ENCODE measurements at regions not wholly inside any gene's neighbourhood (a gene's known extent, or its start where the extent isn't known, plus 50 kb on each side); places are given as distances from the start of the nearest gene placed in this dataset.

DNA sequence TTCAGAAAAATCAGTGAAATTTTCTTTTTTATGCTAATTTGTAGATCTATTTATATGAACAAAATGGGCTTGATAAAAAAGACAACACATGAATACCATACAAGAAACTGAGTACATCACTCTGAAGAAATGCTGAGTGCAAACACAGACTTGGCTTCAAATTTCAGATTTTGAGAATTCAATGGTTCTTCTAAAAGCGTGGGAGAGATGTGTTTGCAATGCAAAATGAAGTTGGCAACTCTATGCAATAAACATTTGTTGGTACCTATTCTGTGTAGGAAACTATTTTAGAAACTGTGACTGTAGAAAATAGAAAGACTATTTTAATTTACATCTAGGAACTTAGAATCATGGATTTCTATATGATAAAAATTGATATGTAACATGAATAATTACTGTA lies 1834.1 kb upstream of the CELF4 start:
- Mint-ChIP-seq H3K9me3 (ENCODE audit: unreplicated experiment) (peaks cover 3% of the 10 kb centered on the region), H3K27me3 (ENCODE audit: low read depth, unreplicated experiment) (no peaks in the 10 kb centered on the region), H3K4me3 (ENCODE audit: unreplicated experiment) (no peak overlapping the region), H3K27ac (ENCODE audit: unreplicated experiment) (no peak overlapping the region), H3K4me1 (ENCODE audit: low read depth, unreplicated experiment) (no peaks in the 10 kb centered on the region), H3K36me3 (ENCODE audit: low read depth, unreplicated experiment) (no peaks in the 10 kb centered on the region)
- no peaks in the 10 kb centered on the region for H4K20me1 ChIP-seq (ENCODE audit: insufficient read depth, low read length)
- no peak overlapping the region for H3K9ac ChIP-seq (ENCODE audit: low read length)
- TF ChIP-seq EZH2 (IDR thresholded peaks at IDR 0.05; ENCODE audit: insufficient read depth, low read length), result no peak
- TF ChIP-seq, protein P1, sequence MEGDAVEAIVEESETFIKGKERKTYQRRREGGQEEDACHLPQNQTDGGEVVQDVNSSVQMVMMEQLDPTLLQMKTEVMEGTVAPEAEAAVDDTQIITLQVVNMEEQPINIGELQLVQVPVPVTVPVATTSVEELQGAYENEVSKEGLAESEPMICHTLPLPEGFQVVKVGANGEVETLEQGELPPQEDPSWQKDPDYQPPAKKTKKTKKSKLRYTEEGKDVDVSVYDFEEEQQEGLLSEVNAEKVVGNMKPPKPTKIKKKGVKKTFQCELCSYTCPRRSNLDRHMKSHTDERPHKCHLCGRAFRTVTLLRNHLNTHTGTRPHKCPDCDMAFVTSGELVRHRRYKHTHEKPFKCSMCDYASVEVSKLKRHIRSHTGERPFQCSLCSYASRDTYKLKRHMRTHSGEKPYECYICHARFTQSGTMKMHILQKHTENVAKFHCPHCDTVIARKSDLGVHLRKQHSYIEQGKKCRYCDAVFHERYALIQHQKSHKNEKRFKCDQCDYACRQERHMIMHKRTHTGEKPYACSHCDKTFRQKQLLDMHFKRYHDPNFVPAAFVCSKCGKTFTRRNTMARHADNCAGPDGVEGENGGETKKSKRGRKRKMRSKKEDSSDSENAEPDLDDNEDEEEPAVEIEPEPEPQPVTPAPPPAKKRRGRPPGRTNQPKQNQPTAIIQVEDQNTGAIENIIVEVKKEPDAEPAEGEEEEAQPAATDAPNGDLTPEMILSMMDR (IDR thresholded peaks at IDR 0.05; ENCODE audit: insufficient read depth, low read depth, low read length), result no peak
- FAIRE-seq (no peak), DNase-seq (ENCODE audit: low read depth) (no peak)
- H3K4me2 ChIP-seq (ENCODE audit: low read length), result no peak overlapping the region
- H3K4me3 ChIP-seq (ENCODE audit: insufficient read depth, low read depth, low read length), result no peak overlapping the region
- no peaks in the 10 kb centered on the region for H3K27me3 ChIP-seq (ENCODE audit: insufficient read depth, low read length)
- no peaks in the 10 kb centered on the region for H3K79me2 ChIP-seq (ENCODE audit: insufficient read depth, low read length)
- H3K4me1 ChIP-seq (ENCODE audit: insufficient read depth, low read length), result no peaks in the 10 kb centered on the region
- no peaks in the 10 kb centered on the region for H3K36me3 ChIP-seq (ENCODE audit: insufficient read depth, low read length)
- H3K27ac ChIP-seq (ENCODE audit: low read depth, low read length), result no peak overlapping the region
- no peaks in the 10 kb centered on the region for H3K9me3 ChIP-seq (ENCODE audit: insufficient read depth, low read depth, low read length)
- no peak overlapping the region for H2AFZ ChIP-seq (ENCODE audit: low read depth, low read length)

DNA sequence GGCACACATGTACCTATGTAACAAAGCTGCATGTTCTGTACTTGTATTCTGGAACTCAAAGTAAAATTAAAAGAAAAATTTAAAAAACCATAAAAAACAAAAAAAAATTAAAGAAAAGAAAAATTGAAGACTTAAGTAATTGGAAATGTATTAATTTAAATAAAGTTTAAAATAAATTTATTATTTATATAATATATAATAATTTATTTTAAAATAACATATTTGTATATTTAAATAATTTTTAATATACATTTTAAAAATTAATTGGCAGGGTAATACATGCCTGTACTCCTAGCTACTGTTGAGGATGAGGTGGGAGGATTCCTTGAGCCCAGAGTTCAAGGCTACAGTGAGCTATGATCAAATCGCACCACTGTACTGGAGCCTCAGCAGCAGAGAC lies 1830.6 kb upstream of the CELF4 start:
- H3K9ac ChIP-seq (ENCODE audit: low read length), result no peak overlapping the region
- no peaks in the 10 kb centered on the region for H3K79me2 ChIP-seq (ENCODE audit: insufficient read depth, low read length)
- H3K36me3 Mint-ChIP-seq (ENCODE audit: low read depth, unreplicated experiment), result no peaks in the 10 kb centered on the region
- peaks cover 11% of the 10 kb centered on the region for H3K9me3 Mint-ChIP-seq (ENCODE audit: unreplicated experiment)
- no peak overlapping the region for H3K27ac Mint-ChIP-seq (ENCODE audit: unreplicated experiment)
- H3K36me3 ChIP-seq (ENCODE audit: insufficient read depth, low read length), result no peaks in the 10 kb centered on the region
- H2AFZ ChIP-seq (ENCODE audit: low read depth, low read length), result no peak overlapping the region
- no peaks in the 10 kb centered on the region for H3K27me3 Mint-ChIP-seq (ENCODE audit: low read depth, unreplicated experiment)
- TF ChIP-seq, protein P1 (IDR thresholded peaks at IDR 0.05; ENCODE audit: insufficient read depth, low read depth, low read length), result no peak
- no peak for TF ChIP-seq EZH2 (IDR thresholded peaks at IDR 0.05; ENCODE audit: insufficient read depth, low read length)
- H3K27ac ChIP-seq (ENCODE audit: low read depth, low read length), result no peak overlapping the region
- no peaks in the 10 kb centered on the region for H3K4me1 Mint-ChIP-seq (ENCODE audit: low read depth, unreplicated experiment)
- no peaks in the 10 kb centered on the region for H3K27me3 ChIP-seq (ENCODE audit: insufficient read depth, low read length)
- H4K20me1 ChIP-seq (ENCODE audit: insufficient read depth, low read length), result no peaks in the 10 kb centered on the region
- H3K4me3 Mint-ChIP-seq (ENCODE audit: unreplicated experiment), result no peak overlapping the region
- no peak overlapping the region for H3K4me2 ChIP-seq (ENCODE audit: low read length)
- H3K4me1 ChIP-seq (ENCODE audit: insufficient read depth, low read length), result no peaks in the 10 kb centered on the region
- no peak overlapping the region for H3K4me3 ChIP-seq (ENCODE audit: insufficient read depth, low read depth, low read length)
- no peak for DNase-seq (ENCODE audit: low read depth)
- no peaks in the 10 kb centered on the region for H3K9me3 ChIP-seq (ENCODE audit: insufficient read depth, low read depth, low read length)
- FAIRE-seq, result no peak

DNA sequence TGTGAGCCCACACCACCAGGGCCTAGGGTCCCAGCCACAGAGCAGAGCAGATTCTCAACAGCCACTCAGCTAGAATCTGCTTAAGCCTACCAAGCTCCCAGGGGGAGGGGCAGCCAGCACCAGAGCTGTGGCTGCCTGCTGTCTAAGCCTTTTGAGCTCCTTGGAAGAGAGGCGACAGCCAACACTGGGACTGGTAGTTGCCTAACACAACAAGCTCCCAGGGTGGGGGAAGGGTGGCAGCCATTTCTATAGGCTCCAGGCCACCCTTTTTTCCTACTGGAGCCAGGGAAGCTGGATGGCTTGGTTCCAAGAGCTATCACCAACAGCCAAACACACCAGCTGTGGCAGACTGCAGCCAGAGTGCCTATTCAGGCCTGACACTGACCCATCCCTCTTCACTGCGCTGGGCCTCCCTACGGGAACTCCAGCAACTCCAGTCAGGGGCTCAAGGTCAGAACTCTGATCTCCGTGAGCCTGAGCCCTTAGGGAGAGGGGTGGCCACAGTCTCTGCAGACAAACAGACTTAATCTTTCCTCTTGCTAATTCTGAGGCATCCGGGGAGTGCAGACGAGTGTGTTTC lies 1824.3 kb upstream of the CELF4 start:
- DNase-seq (ENCODE audit: low read depth) (no peak), FAIRE-seq (no peak)
- H3K27me3 ChIP-seq (ENCODE audit: insufficient read depth, low read length), result no peaks in the 10 kb centered on the region
- H3K4me3 Mint-ChIP-seq (ENCODE audit: unreplicated experiment), result no peak overlapping the region
- H3K36me3 Mint-ChIP-seq (ENCODE audit: low read depth, unreplicated experiment), result no peaks in the 10 kb centered on the region
- no peak overlapping the region for H3K9ac ChIP-seq (ENCODE audit: low read length)
- H3K9me3 ChIP-seq (ENCODE audit: insufficient read depth, low read depth, low read length), result no peaks in the 10 kb centered on the region
- H3K4me2 ChIP-seq (ENCODE audit: low read length), result no peak overlapping the region
- H3K27ac ChIP-seq (ENCODE audit: low read depth, low read length), result no peak overlapping the region
- H2AFZ ChIP-seq (ENCODE audit: low read depth, low read length), result no peak overlapping the region
- no peaks in the 10 kb centered on the region for H3K79me2 ChIP-seq (ENCODE audit: insufficient read depth, low read length)
- peaks cover 12% of the 10 kb centered on the region for H3K9me3 Mint-ChIP-seq (ENCODE audit: unreplicated experiment)
- no peak overlapping the region for H3K4me3 ChIP-seq (ENCODE audit: insufficient read depth, low read depth, low read length)
- no peaks in the 10 kb centered on the region for H3K36me3 ChIP-seq (ENCODE audit: insufficient read depth, low read length)
- no peaks in the 10 kb centered on the region for H3K4me1 ChIP-seq (ENCODE audit: insufficient read depth, low read length)
- no peak overlapping the region for H3K27ac Mint-ChIP-seq (ENCODE audit: unreplicated experiment)
- no peaks in the 10 kb centered on the region for H3K27me3 Mint-ChIP-seq (ENCODE audit: low read depth, unreplicated experiment)
- TF ChIP-seq, protein P1 (IDR thresholded peaks at IDR 0.05; ENCODE audit: insufficient read depth, low read depth, low read length), result no peak
- no peak for TF ChIP-seq EZH2 (IDR thresholded peaks at IDR 0.05; ENCODE audit: insufficient read depth, low read length)
- no peaks in the 10 kb centered on the region for H3K4me1 Mint-ChIP-seq (ENCODE audit: low read depth, unreplicated experiment)
- no peaks in the 10 kb centered on the region for H4K20me1 ChIP-seq (ENCODE audit: insufficient read depth, low read length)
